ENCODE measurements at regions not wholly inside any gene's neighbourhood (a gene's known extent, or its start where the extent isn't known, plus 50 kb on each side); places are given as distances from the start of the nearest gene placed in this dataset.

DNA sequence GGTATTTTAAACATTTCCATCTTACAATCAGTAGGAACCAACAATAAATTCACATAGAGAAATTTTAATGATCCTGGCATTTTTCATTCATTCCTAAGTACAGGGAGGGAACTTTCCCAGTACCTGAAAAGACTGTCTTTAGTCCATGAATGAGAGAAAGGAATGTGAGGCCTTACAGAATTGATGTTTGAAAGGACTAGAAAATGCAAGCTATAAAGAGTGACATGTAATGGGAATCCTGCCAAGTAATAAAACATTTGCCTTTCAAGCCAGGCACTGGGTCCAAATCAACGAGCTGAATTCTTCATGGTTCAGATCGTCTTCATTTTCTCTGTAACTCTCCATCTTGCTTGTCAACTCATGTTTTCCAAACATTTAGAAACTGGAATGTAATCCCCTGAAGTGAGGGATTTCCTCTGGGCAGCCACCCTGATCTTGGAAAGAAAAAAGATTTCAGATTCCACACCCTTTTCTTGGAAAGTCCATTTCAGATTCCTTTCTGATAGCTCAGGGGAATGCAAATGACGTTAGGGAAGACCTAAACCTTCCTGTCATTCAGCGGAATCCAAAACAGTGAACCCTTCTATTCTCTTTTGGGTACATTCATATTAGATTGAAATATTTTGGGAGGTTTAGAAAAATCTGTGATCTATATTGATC lies 315.8 kb downstream of the SH3GL2 start:
- DNase-seq (ENCODE audit: low spot score): no peak

- no peak for DNase-seq (ENCODE audit: low spot score)
Measured at GRCh38 chr9:17900606-17901005, 321.7 kb downstream of the SH3GL2 start.

- no peak for DNase-seq (ENCODE audit: low spot score)
Measured at GRCh38 chr9:17905366-17905765, 326.5 kb downstream of the SH3GL2 start.

GRCh38 chr9:17905781-17906175 lies 326.9 kb downstream of the SH3GL2 start:
- DNase-seq (ENCODE audit: low spot score): no peak

GRCh38 chr9:17906176-17906840 lies 327.4 kb downstream of the SH3GL2 start:
- DNase-seq (ENCODE audit: low spot score): peak; percentile 68

- peak; percentile 53 for DNase-seq (ENCODE audit: low spot score)
Measured at GRCh38 chr9:17906841-17907778, 328.2 kb downstream of the SH3GL2 start.

DNA sequence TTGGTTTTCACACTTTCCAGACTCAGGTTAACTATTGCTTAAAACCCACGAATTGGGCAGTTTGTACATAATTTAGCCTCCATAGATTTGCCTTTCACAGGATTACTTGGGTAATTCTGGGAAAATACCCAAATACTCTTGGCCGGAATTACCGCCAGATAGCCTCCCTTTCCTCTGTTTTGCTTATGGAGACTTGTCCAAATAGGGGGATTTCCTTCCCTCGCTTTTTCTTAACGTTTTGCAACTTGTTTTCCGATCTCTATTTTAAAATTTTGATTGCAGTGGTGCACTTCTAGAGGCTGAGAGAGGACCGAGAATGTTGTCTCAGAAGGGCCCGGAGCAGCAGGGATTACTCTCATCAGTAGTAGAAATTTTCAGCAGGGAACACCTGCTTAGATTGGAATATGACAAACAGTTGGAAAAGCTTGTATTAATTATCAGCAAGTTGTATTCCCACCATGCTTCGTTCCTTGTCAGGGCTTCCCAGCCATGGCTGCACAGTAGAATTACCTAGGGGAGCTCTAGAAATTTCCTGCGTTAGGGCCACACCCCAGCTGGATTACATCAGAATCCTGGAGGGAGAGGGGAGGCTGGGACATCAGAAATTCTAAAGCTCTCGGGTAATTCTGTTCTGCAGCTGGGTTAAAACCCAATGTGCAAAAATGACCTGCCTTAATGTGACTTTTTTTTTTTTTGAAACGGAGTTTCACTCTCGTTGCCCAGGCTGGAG lies 329.1 kb downstream of the SH3GL2 start:
- no peak for DNase-seq (ENCODE audit: low spot score)

DNA sequence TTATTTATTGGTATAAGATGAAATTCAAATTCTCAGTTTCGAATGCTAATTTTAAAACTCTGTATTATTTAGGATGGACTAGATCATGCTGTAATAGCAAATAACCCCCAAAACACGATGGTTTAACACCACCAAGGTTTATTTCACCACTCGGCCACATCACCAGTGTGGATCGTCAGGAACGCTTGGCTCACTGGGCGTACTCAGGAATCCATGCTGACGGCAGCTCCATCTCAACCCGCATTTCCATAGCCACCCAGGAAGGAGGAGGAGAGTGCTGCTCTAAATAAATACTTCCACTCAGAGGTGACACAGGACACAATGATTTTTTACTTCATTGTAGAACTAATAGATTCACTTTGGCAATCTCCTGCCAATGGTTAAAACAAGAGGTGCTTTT lies 347.4 kb downstream of the SH3GL2 start:
- no peak for DNase-seq (ENCODE audit: low spot score)

- no peak for DNase-seq (ENCODE audit: low spot score)
Measured at GRCh38 chr9:17927616-17928015, 348.8 kb downstream of the SH3GL2 start.

DNA sequence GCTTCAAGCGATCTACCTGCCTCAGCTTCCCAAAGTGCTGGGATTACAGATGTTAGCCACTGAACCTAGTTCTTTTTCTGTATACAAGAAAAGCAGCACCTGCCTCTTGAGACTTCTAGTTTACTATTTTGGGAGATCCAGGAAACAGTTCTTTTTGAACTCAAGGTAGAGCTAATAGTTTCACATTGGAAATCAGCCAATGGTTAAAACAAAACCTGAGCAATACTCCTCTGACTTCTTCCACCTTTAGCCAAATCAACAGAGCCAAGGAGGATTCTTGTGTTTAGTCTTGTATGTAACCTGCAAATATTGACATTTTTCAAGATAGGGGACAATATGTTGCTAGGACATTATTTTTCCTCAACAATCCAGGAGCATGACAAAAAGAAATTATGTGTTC lies 349.4 kb downstream of the SH3GL2 start:
- no peak for DNase-seq (ENCODE audit: low spot score)

DNA sequence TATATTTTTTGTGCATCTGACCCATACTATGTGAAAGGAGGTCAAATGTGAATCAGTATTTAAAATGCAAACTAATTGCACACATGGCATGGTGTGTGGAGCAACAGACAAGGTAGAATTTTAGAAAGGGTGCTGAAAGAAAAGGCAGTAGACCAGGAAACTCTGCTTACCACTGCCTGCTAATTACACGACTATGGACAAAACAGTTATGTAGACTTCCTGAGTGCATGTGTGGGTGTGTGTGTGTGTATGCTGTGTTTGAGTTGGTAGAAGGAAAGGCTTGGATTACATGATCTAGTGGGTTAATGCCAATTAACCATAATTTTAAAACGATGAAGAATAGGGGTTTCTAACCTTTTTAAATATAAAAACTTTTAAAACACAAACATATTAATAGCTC lies 349.9 kb downstream of the SH3GL2 start:
- DNase-seq (ENCODE audit: low spot score): no peak

DNA sequence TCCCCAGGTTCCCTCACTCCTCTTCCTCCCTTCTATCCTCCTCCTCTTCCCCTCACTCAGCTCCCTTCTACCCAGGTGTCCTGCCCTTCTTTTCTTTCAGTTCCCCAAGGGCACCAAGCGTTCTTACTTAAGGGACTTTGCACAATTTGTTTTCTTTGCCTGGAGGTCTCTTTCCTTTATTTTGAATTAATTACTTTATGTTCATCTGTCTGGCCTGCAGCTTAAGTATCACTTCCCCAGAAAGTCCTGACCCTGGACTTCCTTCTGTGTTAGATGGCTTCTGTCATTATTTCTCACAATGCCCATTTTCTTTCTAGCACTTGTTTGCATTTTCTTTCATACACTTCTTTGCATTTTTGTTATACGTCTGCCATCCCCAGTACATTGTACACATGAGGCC lies 350.6 kb downstream of the SH3GL2 start:
- no peak for DNase-seq (ENCODE audit: low spot score)

DNA sequence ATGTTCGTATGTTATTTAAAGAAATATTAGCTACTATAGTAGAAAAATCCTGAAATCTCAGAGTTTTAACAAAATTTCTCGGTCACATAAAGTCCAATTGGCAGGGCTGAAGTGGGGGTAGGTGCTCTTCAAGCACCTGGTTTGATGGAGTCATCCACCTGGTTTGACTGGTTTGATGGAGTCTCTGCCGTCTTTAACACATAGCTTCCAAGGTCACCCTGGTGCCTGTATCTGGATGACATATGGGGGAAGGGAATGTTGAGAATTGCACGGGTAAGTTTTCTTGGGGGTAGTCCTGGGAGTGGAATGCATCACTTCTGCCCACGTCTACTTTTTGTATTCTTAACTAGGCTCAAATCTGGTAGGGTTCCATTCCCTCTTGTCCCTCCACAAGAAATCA lies 351.2 kb downstream of the SH3GL2 start:
- no peak for DNase-seq (ENCODE audit: low spot score)

DNA sequence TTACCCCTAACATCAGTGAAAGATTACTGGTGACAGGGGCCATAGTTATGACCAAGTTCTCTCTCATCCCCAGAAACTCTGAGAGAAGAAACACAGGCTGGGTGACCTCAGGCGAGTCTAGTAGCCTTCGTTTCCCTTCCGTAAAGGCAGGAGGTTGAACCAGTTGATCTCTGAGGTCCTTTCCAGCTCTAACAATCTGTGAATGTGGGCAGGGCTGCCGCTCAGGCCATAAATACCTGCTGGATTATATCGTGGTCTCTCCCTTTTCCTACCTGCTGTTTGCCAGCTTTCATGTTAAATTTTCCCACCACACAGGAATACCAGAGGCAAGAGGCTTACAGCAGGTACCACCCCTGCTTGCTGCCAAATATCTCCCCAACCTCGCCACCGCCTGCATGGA lies 357.5 kb downstream of the SH3GL2 start:
- no peak for DNase-seq (ENCODE audit: low spot score)

GRCh38 chr9:17938035-17938655 lies 359.3 kb downstream of the SH3GL2 start:
- DNase-seq (ENCODE audit: low spot score): no peak

- DNase-seq (ENCODE audit: low spot score): no peak
Measured at GRCh38 chr9:17942498-17942897, 363.6 kb downstream of the SH3GL2 start.

DNA sequence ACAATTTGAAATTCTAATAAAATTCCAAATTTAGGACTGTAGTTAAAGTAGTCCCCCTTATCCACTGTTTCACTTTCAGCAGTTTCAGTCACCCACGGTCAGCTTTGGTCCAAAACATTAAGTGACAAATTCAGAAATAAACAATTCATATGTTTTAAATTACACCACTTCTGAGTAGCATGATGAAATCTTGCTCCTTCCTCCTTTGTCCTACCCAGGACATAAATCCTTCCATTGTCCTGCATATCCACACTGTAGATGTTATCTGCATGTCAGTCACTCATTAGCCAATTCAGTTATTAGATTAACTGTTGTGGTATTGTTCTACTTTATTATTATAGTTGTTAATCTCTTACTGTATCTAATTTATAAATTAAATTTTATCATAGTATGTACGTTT lies 376.5 kb downstream of the SH3GL2 start:
- no peak for DNase-seq (ENCODE audit: low spot score)

GRCh38 chr9:17958363-17958762 lies 379.5 kb downstream of the SH3GL2 start:
- DNase-seq (ENCODE audit: low spot score): no peak

GRCh38 chr9:17962747-17963146 lies 383.9 kb downstream of the SH3GL2 start:
- no peak for DNase-seq (ENCODE audit: low spot score)

DNA sequence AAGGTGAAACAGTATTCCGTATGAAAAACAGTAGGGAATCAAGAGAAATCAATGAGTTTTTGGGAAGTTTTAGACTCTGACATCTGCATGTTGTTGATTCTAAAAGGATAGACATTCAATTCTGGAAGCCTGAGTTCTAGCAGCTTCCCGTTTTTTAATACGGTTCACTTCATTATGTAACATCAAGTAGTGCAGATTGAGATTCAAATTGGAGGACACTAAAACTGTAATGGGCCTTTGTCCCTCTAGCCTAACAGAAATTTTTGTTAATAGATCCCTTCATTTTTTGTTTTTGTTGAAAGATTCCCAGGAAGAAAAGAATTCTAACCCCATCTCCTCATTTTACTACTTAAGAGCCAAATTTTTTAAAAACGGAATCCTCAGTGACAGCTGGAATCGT lies 384.6 kb downstream of the SH3GL2 start:
- no peak for DNase-seq (ENCODE audit: low spot score)

DNA sequence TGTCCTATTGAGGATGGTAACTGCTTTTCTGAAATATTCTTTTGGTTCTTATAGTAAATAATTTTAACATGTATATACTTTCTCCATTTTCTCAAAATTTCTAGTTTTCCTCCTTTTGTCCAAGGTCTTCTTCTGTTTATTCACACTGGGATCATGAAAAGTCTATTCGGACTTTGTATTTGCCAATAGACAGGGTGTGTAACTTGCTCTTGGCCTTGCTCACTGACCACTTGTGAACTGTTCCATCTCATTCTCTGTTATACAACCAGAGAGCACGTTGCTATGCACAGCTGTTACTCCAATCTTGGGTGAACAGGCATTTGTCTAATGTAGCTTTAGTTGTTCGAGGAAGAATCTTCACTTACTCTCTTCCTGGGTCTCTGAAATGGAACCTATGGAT lies 388.9 kb downstream of the SH3GL2 start:
- DNase-seq (ENCODE audit: low spot score): no peak

GRCh38 chr9:17969232-17969631 lies 390.4 kb downstream of the SH3GL2 start:
- DNase-seq (ENCODE audit: low spot score): no peak
